ENCODE measurements at regions not wholly inside any gene's neighbourhood (a gene's known extent, or its start where the extent isn't known, plus 50 kb on each side); places are given as distances from the start of the nearest gene placed in this dataset.
"Not testable (repeated sequence)": the region's sequence is repeated elsewhere in the genome, so short reads cannot be mapped to it uniquely, and the experiment has no call there.

DNA sequence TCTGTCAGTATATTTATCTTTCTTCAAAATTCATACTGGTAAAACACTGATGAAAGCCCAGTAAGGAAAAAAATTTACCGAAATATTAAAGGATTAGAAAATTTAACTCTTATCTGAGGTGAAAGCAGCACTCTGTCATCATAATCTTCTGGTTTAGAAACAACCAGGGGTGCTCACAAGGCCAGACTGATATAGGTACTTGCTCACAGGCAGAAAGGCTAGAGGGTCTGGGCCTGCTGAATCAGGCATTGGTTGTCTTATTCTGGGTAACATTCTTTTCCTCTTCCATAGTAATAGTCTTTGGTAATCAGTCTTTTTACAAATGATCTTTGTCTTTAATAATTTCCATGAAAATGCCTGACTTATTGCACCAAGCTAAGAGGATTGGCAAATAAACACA, 221.4 kb upstream of the TFPI start:
- no peak for DNase-seq (ENCODE audit: low read depth, low spot score)

DNA sequence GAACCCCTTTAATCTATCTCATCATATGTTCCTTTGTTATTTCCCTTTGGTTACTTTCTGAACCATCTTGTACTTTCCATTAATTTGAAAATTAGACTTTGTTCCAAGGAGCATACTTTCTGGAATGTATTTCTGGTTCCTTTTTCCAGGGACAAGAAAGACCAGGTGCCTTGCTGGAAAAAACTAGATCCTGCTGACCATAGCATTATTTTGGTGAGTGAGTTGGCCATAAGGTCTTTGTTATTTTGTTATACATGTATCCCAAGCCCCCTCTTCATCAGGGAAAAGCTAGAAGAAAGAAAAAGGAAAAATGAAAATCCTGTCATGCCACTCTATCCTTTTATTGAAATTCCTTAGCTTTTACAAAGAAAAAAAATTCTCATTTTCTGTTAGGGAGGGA, 228.1 kb upstream of the TFPI start:
- DNase-seq (ENCODE audit: low read depth, low spot score): no peak

- DNase-seq (ENCODE audit: low read depth, low spot score): no peak
Observed at GRCh38 chr2:187783446-187783845, 229.2 kb upstream of the TFPI start.

DNA sequence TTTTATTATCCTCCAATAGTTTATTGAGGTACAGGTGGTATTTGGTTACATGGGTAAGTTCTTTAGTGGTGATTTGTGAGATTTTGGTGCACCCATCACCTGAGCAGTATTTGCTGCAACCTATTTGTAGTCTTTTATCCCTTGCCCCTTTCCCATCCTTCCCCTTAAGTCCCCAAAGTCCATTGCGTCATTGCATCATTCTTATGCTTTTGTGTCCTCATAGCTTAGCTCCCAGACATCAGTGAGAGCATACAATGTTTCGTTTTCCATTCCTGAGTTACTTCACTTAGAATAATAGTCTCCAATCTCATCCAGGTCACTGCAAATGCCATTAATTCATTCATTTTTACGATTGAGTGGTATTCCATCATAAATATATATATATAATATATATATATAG, 229.9 kb upstream of the TFPI start:
- not testable (repeated sequence) for DNase-seq (ENCODE audit: low read depth, low spot score)

GRCh38 chr2:187799601-187800000, 245.4 kb upstream of the TFPI start:
- no peak for DNase-seq (ENCODE audit: low read depth, low spot score)

- no peak for DNase-seq (ENCODE audit: low read depth, low spot score)
Observed at GRCh38 chr2:187803816-187804215, 249.6 kb upstream of the TFPI start.

- DNase-seq (ENCODE audit: low read depth, low spot score): no peak
Observed at GRCh38 chr2:187815113-187815512, 260.9 kb upstream of the TFPI start.

- no peak for DNase-seq (ENCODE audit: low read depth, low spot score)
Observed at GRCh38 chr2:187819624-187820023, 265.4 kb upstream of the TFPI start.

DNA sequence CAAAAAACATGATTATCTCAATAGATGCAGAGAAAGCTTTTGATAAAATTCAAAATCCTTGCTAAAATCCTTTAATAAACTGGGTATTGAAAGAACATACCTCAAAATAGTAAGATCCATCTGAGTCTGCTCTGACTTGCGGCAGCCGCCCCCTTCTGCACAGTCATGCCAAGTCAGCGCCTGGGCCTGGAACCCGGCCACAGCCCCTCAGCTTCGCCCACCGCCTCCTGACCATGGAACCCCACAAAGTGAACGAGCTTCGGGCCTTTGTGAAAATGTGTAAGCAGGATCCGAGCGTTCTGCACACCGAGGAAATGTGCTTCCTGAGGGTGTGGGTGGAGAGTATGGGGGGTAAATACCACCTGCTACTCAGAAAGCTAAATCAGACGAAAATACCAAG, 270.9 kb upstream of the TFPI start:
- DNase-seq (ENCODE audit: low read depth, low spot score): no peak

GRCh38 chr2:187826023-187826422, 271.8 kb upstream of the TFPI start:
- no peak for DNase-seq (ENCODE audit: low read depth, low spot score)

GRCh38 chr2:187834787-187835186, 280.6 kb upstream of the TFPI start:
- DNase-seq (ENCODE audit: low read depth, low spot score): no peak

GRCh38 chr2:187838690-187839089, 284.5 kb upstream of the TFPI start:
- DNase-seq (ENCODE audit: low read depth, low spot score): no peak

GRCh38 chr2:187842315-187842714, 288.1 kb upstream of the TFPI start:
- DNase-seq (ENCODE audit: low read depth, low spot score): no peak

GRCh38 chr2:187842978-187843847, 289.0 kb upstream of the TFPI start:
- DNase-seq (ENCODE audit: low read depth, low spot score): peak; percentile 40

DNA sequence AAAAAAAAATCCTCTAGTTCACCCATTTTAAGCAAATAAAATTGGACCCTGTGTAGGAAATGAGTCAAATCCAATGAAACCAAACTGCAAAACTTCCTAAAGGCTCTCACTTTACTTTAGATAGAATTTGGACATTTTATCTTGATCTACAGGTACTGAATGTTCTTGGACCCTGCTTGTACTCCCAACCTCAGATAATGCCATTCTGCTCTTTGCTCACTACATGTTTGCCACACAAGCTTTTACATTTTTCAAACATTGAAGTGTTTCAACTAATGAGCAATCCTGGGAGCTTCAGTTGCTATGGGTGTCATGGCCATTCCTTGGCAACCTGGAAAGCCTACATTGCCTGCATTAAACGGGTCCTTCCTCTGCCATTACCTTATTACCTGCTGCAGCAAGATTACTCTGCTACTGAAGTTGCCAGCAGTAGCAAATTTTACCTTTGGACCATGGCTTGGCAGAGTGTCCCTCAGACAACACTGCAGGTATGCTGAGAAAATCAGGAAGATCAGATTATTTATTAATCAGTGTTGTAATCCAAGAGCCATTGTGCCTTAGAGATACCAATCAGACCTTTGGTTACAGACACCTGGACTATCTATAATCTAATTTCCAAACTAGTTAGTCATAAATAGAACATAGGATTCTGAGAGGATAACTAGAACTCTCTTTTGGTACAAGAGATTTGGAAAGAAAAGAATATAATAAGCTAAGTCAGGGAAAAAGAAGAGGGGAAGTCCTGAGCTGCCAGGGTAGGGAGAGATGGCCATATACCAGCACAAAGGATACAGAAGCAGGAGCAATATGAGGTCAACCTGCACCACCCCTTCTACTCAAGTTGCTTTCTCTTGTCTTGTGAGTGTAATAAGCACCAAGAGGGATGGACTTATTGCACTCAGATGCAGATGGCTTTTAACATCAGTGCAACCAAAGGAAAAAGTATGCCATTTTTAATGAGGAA, 293.3 kb upstream of the TFPI start:
- no peak for DNase-seq (ENCODE audit: low read depth, low spot score)

- no peak for DNase-seq (ENCODE audit: low read depth, low spot score)
Observed at GRCh38 chr2:187851955-187852561, 297.8 kb upstream of the TFPI start.

GRCh38 chr2:187853381-187853791, 299.2 kb upstream of the TFPI start:
- DNase-seq (ENCODE audit: low read depth, low spot score): no peak

- no peak for DNase-seq (ENCODE audit: low read depth, low spot score)
Observed at GRCh38 chr2:187854801-187855200, 300.6 kb upstream of the TFPI start.

- DNase-seq (ENCODE audit: low read depth, low spot score): no peak
Observed at GRCh38 chr2:187855689-187856088, 301.5 kb upstream of the TFPI start.

DNA sequence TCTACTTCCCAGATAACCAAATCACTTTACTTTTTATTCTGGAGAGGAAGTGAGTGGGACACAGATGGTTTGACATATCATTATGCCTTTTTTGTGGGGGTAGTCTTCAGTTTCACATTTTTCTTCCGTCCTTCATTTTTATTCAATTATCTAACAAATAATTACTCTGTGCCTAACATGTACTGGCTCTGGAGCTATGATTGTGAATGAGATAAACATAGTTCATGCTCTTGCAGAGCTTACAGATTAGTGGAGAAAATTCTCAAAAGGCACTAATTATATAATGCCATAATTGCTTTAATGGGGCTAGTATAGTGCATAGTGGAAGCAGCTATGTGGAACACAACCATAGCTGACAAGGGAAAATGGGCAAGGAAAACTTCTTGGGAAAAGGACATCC, 303.6 kb upstream of the TFPI start:
- no peak for DNase-seq (ENCODE audit: low read depth, low spot score)

- no peak for DNase-seq (ENCODE audit: low read depth, low spot score)
Observed at GRCh38 chr2:187862715-187863114, 308.5 kb upstream of the TFPI start.

DNA sequence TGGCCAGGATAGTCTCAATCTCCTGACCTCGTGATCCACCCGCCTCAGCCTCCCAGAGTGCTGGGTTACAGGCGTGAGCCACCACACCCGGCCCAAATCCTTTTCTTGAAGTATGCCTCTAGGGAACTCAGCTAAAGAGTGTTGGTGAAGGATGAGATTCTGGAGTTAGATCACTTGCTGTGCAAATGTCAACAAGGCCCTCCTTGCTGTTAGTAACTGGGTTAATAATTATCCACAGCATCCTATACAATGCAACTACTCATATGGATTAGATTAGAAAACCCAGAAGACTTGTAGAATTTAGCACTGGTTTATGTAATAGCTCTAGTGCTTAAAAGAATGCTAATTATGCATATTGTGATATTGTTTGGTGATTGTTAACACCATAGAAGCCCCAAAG, 310.8 kb upstream of the TFPI start:
- no peak for DNase-seq (ENCODE audit: low read depth, low spot score)
